H1 (cell line): ENCODE measurements at regions not wholly inside any gene's neighbourhood (a gene's known extent, or its start where the extent isn't known, plus 50 kb on each side); places are given as distances from the start of the nearest gene placed in this dataset.

ENCODE experiments used
- CTCF ChIA-PET: fragments of 300-600 bp; sonication (Branson Sonifier 250); formaldehyde crosslinking; loops from one replicate; lab custom pipeline; 2021; ENCODE audit not compliant: partially characterized antibody; lab: Charles Lee
- POLR2A ChIA-PET: fragments of 300-600 bp; sonication (Branson Sonifier 250); formaldehyde crosslinking; loops from one replicate; lab custom pipeline; 2021; ENCODE audit warnings: inconsistent platforms; ENCODE audit not compliant: partially characterized antibody; lab: Charles Lee
- DNase-seq, 2 experiments: peaks; one replicate each; pipeline versions ENCODE4 v3.0.0 to v3.0.0-alpha.2; 2010 to 2022; ENCODE audit warnings: low spot score in 2 of 2, low read depth in 1 of 2, mixed read lengths in 1 of 2
- FAIRE-seq: peaks from 2 replicates; lab custom pipeline; 2011; peaks lifted over from hg19 to GRCh38; lab: Jason Lieb, UNC
- H2AFZ ChIP-seq: 2 replicates; pipeline ENCODE4 v1.8.1; 2012; ENCODE audit warnings: low read length, inconsistent platforms
- H2AK5ac ChIP-seq: 2 replicates; pipeline ENCODE4 v1.6.1; 2013; ENCODE audit warnings: low read depth, low read length
- H2BK120ac ChIP-seq: replicated peaks from 2 replicates; pipeline ENCODE3; 2013; ENCODE audit warnings: low read depth, low read length, inconsistent platforms
- H2BK12ac ChIP-seq: 2 replicates; pipeline ENCODE4 v1.6.1; 2013; ENCODE audit warnings: low read depth, low read length
- H2BK15ac ChIP-seq: 2 replicates; pipeline ENCODE4 v1.6.1; 2013; ENCODE audit warnings: low read length
- H2BK20ac ChIP-seq: 2 replicates; pipeline ENCODE4 v1.6.1; 2013; ENCODE audit warnings: low read length
- H2BK5ac ChIP-seq: 2 replicates; pipeline ENCODE4 v1.6.1; 2013; ENCODE audit warnings: low read depth, low read length
- H3K14ac ChIP-seq: 2 replicates; pipeline ENCODE4 v1.6.1; 2013; ENCODE audit warnings: inconsistent platforms; ENCODE audit not compliant: insufficient read length
- H3K18ac ChIP-seq: 2 replicates; pipeline ENCODE4 v1.6.1; 2013; ENCODE audit warnings: low read length; ENCODE audit errors: extremely low read depth
- H3K23ac ChIP-seq: 2 replicates; pipeline ENCODE4 v1.6.1; 2013; ENCODE audit warnings: inconsistent platforms; ENCODE audit not compliant: insufficient read length
- H3K23me2 ChIP-seq: 2 replicates; pipeline ENCODE4 v1.6.1; 2013; ENCODE audit warnings: low read depth, low read length
- H3K27ac ChIP-seq: 2 replicates; pipeline ENCODE4 v1.6.1; 2011; ENCODE audit warnings: low read depth, low read length, inconsistent platforms
- H3K27me3 ChIP-seq, 4 experiments: replicated peaks in 1 of 4; 1 replicate in 1 of 4; 2 replicates in 3 of 4; pipeline versions ENCODE4 v1.6.1 to v1.8.1; 2011 to 2013; ENCODE audit warnings: low read length in 3 of 4, mild to moderate bottlenecking in 3 of 4, inconsistent platforms in 2 of 4, mixed read lengths in 2 of 4, moderate library complexity in 1 of 4; ENCODE audit not compliant: control insufficient read depth in 3 of 4, insufficient read depth in 3 of 4; ENCODE audit errors: extremely low read depth in 1 of 4
- H3K36me3 ChIP-seq, 4 experiments: 2 replicates each; pipeline versions ENCODE4 v1.6.1 to v1.8.1; 2011 to 2013; ENCODE audit warnings: mild to moderate bottlenecking in 4 of 4, low read length in 3 of 4, moderate library complexity in 2 of 4, control low read depth in 1 of 4, inconsistent platforms in 1 of 4; ENCODE audit not compliant: insufficient read depth in 4 of 4, control insufficient read depth in 2 of 4
- H3K4ac ChIP-seq: replicated peaks from 2 replicates; pipeline ENCODE3; 2013; ENCODE audit warnings: low read length, low read depth, mixed read lengths, inconsistent platforms; ENCODE audit not compliant: insufficient read length
- H3K4me1 ChIP-seq, 4 experiments: replicated peaks in 1 of 4; 1 replicate in 1 of 4; 2 replicates in 3 of 4; pipeline versions ENCODE4 v1.6.1 to v1.8.1; 2011 to 2013; ENCODE audit warnings: low read length in 3 of 4, inconsistent platforms in 2 of 4, mixed read lengths in 1 of 4; ENCODE audit not compliant: insufficient read depth in 4 of 4, control insufficient read depth in 3 of 4
- H3K4me2 ChIP-seq, 2 experiments: 2 replicates each; pipeline versions ENCODE4 v1.6.1 to v1.8.1; 2011 to 2013; ENCODE audit warnings: low read depth in 2 of 2, low read length in 2 of 2, control low read depth in 1 of 2, inconsistent platforms in 1 of 2, mild to moderate bottlenecking in 1 of 2; ENCODE audit not compliant: insufficient read depth in 1 of 2
- H3K4me3 ChIP-seq, 4 experiments: fragments of 200-600, 300-600 bp in 1 of 4; sonication (generic), shearing (Covaris generic), sonication (Bioruptor Twin) in 1 of 4; 2 replicates each; pipeline versions ENCODE4 v1.5.1 to v1.8.1; 2011 to 2016; ENCODE audit warnings: low read length in 4 of 4, low read depth in 3 of 4, control low read depth in 2 of 4, inconsistent platforms in 2 of 4, mild to moderate bottlenecking in 2 of 4, mixed read lengths in 1 of 4, moderate library complexity in 1 of 4; ENCODE audit not compliant: insufficient read depth in 2 of 4; ENCODE audit errors: extremely low read depth in 1 of 4
- H3K56ac ChIP-seq: replicated peaks from 2 replicates; pipeline ENCODE3; 2013; ENCODE audit warnings: low read depth, mild to moderate bottlenecking, mixed read lengths, low read length, inconsistent platforms; ENCODE audit not compliant: insufficient read length
- H3K79me1 ChIP-seq: 2 replicates; pipeline ENCODE4 v1.6.1; 2013; ENCODE audit warnings: low read depth, low read length, control low read depth
- H3K79me2 ChIP-seq, 2 experiments: 2 replicates each; pipeline versions ENCODE4 v1.6.1 to v1.8.1; 2012 to 2013; ENCODE audit warnings: low read length in 2 of 2, mild to moderate bottlenecking in 2 of 2, inconsistent platforms in 1 of 2; ENCODE audit not compliant: insufficient read depth in 2 of 2, control insufficient read depth in 1 of 2
- H3K9ac ChIP-seq, 4 experiments: replicated peaks in 1 of 4; 1 replicate in 1 of 4; 2 replicates in 3 of 4; pipeline versions ENCODE4 v1.6.1 to v1.8.1; 2011 to 2013; ENCODE audit warnings: low read depth in 3 of 4, low read length in 3 of 4, control low read depth in 2 of 4, mild to moderate bottlenecking in 2 of 4, moderate library complexity in 2 of 4, inconsistent platforms in 1 of 4; ENCODE audit errors: extremely low read depth in 1 of 4
- H3K9me3 ChIP-seq, 2 experiments: 2 replicates each; pipeline versions ENCODE4 v1.6.1 to v1.8.1; 2012 to 2013; ENCODE audit warnings: mild to moderate bottlenecking in 2 of 2, moderate library complexity in 2 of 2, control low read depth in 1 of 2, inconsistent platforms in 1 of 2, low read depth in 1 of 2, low read length in 1 of 2, mixed read lengths in 1 of 2; ENCODE audit not compliant: insufficient read depth in 2 of 2
- H4K20me1 ChIP-seq, 2 experiments: replicated peaks in 1 of 2; 2 replicates each; pipeline versions ENCODE3 to v1.8.1; 2011 to 2013; ENCODE audit warnings: inconsistent platforms in 2 of 2, low read length in 2 of 2, mild to moderate bottlenecking in 1 of 2; ENCODE audit not compliant: insufficient read depth in 2 of 2, control insufficient read depth in 1 of 2
- H4K5ac ChIP-seq: 2 replicates; pipeline ENCODE4 v1.6.1; 2013; ENCODE audit warnings: low read length, low read depth, mixed read lengths, inconsistent platforms; ENCODE audit not compliant: insufficient read length
- H4K8ac ChIP-seq: 2 replicates; pipeline ENCODE4 v1.8.0; 2013; ENCODE audit warnings: mild to moderate bottlenecking, moderate library complexity, low read length, inconsistent platforms; ENCODE audit not compliant: insufficient read depth; ENCODE audit errors: extremely low read depth
- H4K91ac ChIP-seq: replicated peaks from 2 replicates; pipeline ENCODE3; 2013; ENCODE audit warnings: low read length, mixed read lengths, inconsistent platforms; ENCODE audit not compliant: insufficient read length
- CBX8 ChIP-seq: fragments of 300-800, 300-1000 bp; sonication (generic); IDR thresholded peaks from 2 replicates; pipeline ENCODE4 v1.7.1; 2016; ENCODE audit warnings: low read depth, low read length, borderline replicate concordance
- CHD1 ChIP-seq: IDR thresholded peaks from 2 replicates; pipeline ENCODE4 v1.6.1; 2012; ENCODE audit warnings: low read depth, low read length, improper control_type of control experiment
- CHD2 ChIP-seq: IDR thresholded peaks from 2 replicates; pipeline ENCODE4 v1.6.1; 2012; ENCODE audit warnings: low read length, improper control_type of control experiment
- EZH2 ChIP-seq: fragments of 200-600 bp; sonication (generic); IDR thresholded peaks from 2 replicates; pipeline ENCODE4 v1.7.1; 2012; ENCODE audit warnings: low read depth, mild to moderate bottlenecking, moderate library complexity, low read length, inconsistent platforms; ENCODE audit not compliant: severe bottlenecking
- HDAC2 ChIP-seq, 2 experiments: fragments of 300-600 bp in 1 of 2; sonication (generic) in 1 of 2; IDR thresholded peaks; 2 replicates each; pipeline ENCODE4 v1.6.1; 2011 to 2012; ENCODE audit warnings: low read depth in 2 of 2, low read length in 2 of 2, mild to moderate bottlenecking in 2 of 2, moderate library complexity in 2 of 2, borderline replicate concordance in 1 of 2, inconsistent platforms in 1 of 2
- KDM5A ChIP-seq: fragments of 200-600 bp; IDR thresholded peaks from 2 replicates; pipeline ENCODE4 v1.7.1; 2012; ENCODE audit warnings: mild to moderate bottlenecking, low read length, inconsistent platforms, mixed read lengths
- MAFK ChIP-seq: IDR thresholded peaks from 2 replicates; pipeline ENCODE4 v1.6.1; 2012; ENCODE audit warnings: low read depth, mild to moderate bottlenecking, improper control_type of control experiment, low read length
- POU5F1 ChIP-seq: IDR thresholded peaks from 2 replicates; pipeline ENCODE4 v1.6.1; 2011; ENCODE audit warnings: low read depth, mild to moderate bottlenecking, low read length, moderate library complexity
- SP2 ChIP-seq: IDR thresholded peaks from 2 replicates; pipeline ENCODE4 v1.6.1; 2012; ENCODE audit warnings: mild to moderate bottlenecking, low read length, inconsistent platforms
- SUZ12 ChIP-seq: fragments of 200-600 bp; sonication (generic); IDR thresholded peaks from 2 replicates; pipeline ENCODE4 v1.6.1; 2012; ENCODE audit warnings: mild to moderate bottlenecking, inconsistent platforms, low read length, moderate library complexity, mixed read lengths
- WGBS, 2 experiments: shearing (Covaris generic) in 1 of 2; methylation state at CpG; one replicate each; pipeline versions ENCODE4 v1.1.6 to v1.1.7; 2013 to 2015; ENCODE audit warnings: low lambda C conversion rate in 2 of 2, mixed read lengths in 2 of 2, inconsistent platforms in 1 of 2, low coverage in 1 of 2, missing lambda C conversion rate in 1 of 2; ENCODE audit not compliant: insufficient replicate concordance in 2 of 2, insufficient coverage in 1 of 2, insufficient read length in 1 of 2; ENCODE audit errors: extremely low coverage in 1 of 2, missing lambda C conversion rate in 1 of 2; 5-methylcytosine and 5-hydroxymethylcytosine counted together
- TF ChIP-seq, protein P1 (sequence below): IDR thresholded peaks from 2 replicates; pipeline ENCODE4 v1.6.1; 2011; ENCODE audit warnings: low read length, improper control_type of control experiment
- TF ChIP-seq, protein P2 (sequence below): IDR thresholded peaks from 2 replicates; pipeline ENCODE4 v1.6.1; 2012; ENCODE audit warnings: low read length, inconsistent platforms

DNA sequence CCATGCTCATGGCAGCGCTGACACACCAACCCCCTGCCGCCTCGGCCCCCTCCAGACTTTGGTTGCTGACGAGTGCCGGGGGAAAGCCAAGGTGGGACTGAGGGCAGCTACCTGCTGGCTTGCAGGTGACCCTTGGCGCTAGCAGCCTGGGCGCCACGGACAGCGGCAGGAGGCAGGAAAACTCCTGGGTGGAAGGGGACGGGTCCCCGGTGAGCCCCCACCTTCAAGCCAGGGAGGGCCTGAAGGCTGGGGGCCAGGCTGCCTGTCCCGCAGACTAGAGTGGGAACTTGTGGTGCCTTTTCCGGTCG is 226.7 kb downstream of the OTOR start:
- no peak overlapping the region for H4K5ac ChIP-seq
- H4K8ac ChIP-seq: no peak overlapping the region
- no peaks in the 10 kb centered on the region for H3K79me2 ChIP-seq
- no peaks in the 10 kb centered on the region for H3K36me3 ChIP-seq
- H2AFZ ChIP-seq: no peak overlapping the region
- H2AK5ac ChIP-seq: no peak overlapping the region
- no peaks in the 10 kb centered on the region for H3K27me3 ChIP-seq
- H3K9me3 ChIP-seq: peaks cover 2 to 6% of the 10 kb centered on the region in 2 experiments; a peak in 2 of 4 replicates
- H2BK15ac ChIP-seq: no peak overlapping the region
- no peaks in the 10 kb centered on the region for H4K20me1 ChIP-seq
- ChIA-PET POLR2A (no interaction called here), CTCF (interaction anchor here (0.7 kb wide), 1 partner anchor 20 kb away, joined by 5 read pairs; no protein-coding TSS in a partner anchor)
- H3K27ac ChIP-seq: no peak overlapping the region
- H3K23ac ChIP-seq: no peak overlapping the region
- FAIRE-seq (no peak), DNase-seq (no peak)
- H3K4ac ChIP-seq: no peak overlapping the region
- H3K23me2 ChIP-seq: no peaks in the 10 kb centered on the region
- H3K4me3 ChIP-seq: no peak overlapping the region
- no peak overlapping the region for H3K56ac ChIP-seq
- WGBS, 2 experiments: 93% methylated on average over 7 of the region's 14 CpGs; no CpG with 5 or more reads in 1 of the 2 experiments
- no peak overlapping the region for H2BK20ac ChIP-seq
- H3K4me2 ChIP-seq: no peak overlapping the region
- no peaks in the 10 kb centered on the region for H3K4me1 ChIP-seq
- H2BK12ac ChIP-seq: no peak overlapping the region
- H4K91ac ChIP-seq: no peak overlapping the region
- H3K18ac ChIP-seq: no peak overlapping the region
- H3K14ac ChIP-seq: no peak overlapping the region
- no peak overlapping the region for H3K9ac ChIP-seq
- no peaks in the 10 kb centered on the region for H3K79me1 ChIP-seq
- no peak overlapping the region for H2BK5ac ChIP-seq
- H2BK120ac ChIP-seq: no peak overlapping the region
- TF ChIP-seq POU5F1 (no peak), SP2 (no peak), KDM5A (no peak), CHD2 (no peak), HDAC2 (IDR thresholded peaks at IDR 0.05; ENCODE audit: borderline replicate concordance in 1 of 2, low read depth in 2 of 2, low read length in 2 of 2) (no peak), EZH2 (no peak), CBX8 (no peak), MAFK (no peak), CHD1 (no peak), SUZ12 (no peak)
- TF ChIP-seq, protein P1, sequence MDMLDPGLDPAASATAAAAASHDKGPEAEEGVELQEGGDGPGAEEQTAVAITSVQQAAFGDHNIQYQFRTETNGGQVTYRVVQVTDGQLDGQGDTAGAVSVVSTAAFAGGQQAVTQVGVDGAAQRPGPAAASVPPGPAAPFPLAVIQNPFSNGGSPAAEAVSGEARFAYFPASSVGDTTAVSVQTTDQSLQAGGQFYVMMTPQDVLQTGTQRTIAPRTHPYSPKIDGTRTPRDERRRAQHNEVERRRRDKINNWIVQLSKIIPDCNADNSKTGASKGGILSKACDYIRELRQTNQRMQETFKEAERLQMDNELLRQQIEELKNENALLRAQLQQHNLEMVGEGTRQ: no peak
- TF ChIP-seq, protein P2, sequence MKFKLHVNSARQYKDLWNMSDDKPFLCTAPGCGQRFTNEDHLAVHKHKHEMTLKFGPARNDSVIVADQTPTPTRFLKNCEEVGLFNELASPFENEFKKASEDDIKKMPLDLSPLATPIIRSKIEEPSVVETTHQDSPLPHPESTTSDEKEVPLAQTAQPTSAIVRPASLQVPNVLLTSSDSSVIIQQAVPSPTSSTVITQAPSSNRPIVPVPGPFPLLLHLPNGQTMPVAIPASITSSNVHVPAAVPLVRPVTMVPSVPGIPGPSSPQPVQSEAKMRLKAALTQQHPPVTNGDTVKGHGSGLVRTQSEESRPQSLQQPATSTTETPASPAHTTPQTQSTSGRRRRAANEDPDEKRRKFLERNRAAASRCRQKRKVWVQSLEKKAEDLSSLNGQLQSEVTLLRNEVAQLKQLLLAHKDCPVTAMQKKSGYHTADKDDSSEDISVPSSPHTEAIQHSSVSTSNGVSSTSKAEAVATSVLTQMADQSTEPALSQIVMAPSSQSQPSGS: no peak
